PC-3 (cell line): ENCODE measurements at regions not wholly inside any gene's neighbourhood (a gene's known extent, or its start where the extent isn't known, plus 50 kb on each side); places are given as distances from the start of the nearest gene placed in this dataset.

ENCODE experiments used
- ATAC-seq: fragments of 200-7000 bp; cut with Tn5 transposase; 2 replicates; pipeline ENCODE4 v1.9.1; 2020; ENCODE audit warnings: mild to moderate bottlenecking, moderate library complexity
- BruUV-seq: library from RNA; stranded (reverse); fragments of 400-500 nt; replicated peaks from 2 replicates; lab custom pipeline; 2021; lab: Mats Ljungman, UMichigan
- CTCF ChIA-PET: fragments of 300-600 bp; sonication (Branson Sonifier 250); formaldehyde crosslinking; loops from one replicate; lab custom pipeline; 2022; ENCODE audit warnings: antibody characterized with exemption; lab: Charles Lee
- POLR2A ChIA-PET: fragments of 300-600 bp; sonication (Branson Sonifier 250); formaldehyde crosslinking; loops from one replicate; lab custom pipeline; 2022; ENCODE audit warnings: antibody characterized with exemption; ENCODE audit not compliant: unreplicated experiment; lab: Charles Lee
- DNase-seq: peaks from one replicate; pipeline ENCODE4 v3.0.0-alpha.2; 2015
- H2AFZ ChIP-seq: fragments of 300-600 bp; sonication (generic); 2 replicates; pipeline ENCODE4 v1.6.0; 2016; ENCODE audit warnings: antibody characterized with exemption, low read length
- H3F3A ChIP-seq: fragments of 300-600 bp; sonication (generic); one replicate; pipeline ENCODE4 v1.6.0; 2017; ENCODE audit warnings: antibody characterized with exemption, low read length, control low read depth, mild to moderate bottlenecking; ENCODE audit not compliant: unreplicated experiment
- H3K27ac ChIP-seq: fragments of 300-600 bp; sonication (generic); 2 replicates; pipeline ENCODE4 v1.5.1; 2016; ENCODE audit warnings: mild to moderate bottlenecking, low read length
- H3K27me3 ChIP-seq: fragments of 300-600 bp; sonication (generic); 2 replicates; pipeline ENCODE4 v1.6.1; 2016; ENCODE audit warnings: low read length, mixed read lengths
- H3K36me3 ChIP-seq: fragments of 300-600 bp; sonication (generic); 2 replicates; pipeline ENCODE4 v1.6.1; 2016; ENCODE audit warnings: low read depth, mixed run types, low read length, mixed read lengths
- H3K4me1 ChIP-seq: fragments of 300-600 bp; sonication (generic); 2 replicates; pipeline ENCODE4 v1.5.1; 2016; ENCODE audit warnings: low read length; ENCODE audit not compliant: insufficient read depth
- H3K4me2 ChIP-seq: fragments of 300-600 bp; sonication (generic); 2 replicates; pipeline ENCODE4 v1.6.0; 2016; ENCODE audit warnings: low read length
- H3K4me3 ChIP-seq: fragments of 300-600 bp; sonication (generic); 2 replicates; pipeline ENCODE4 v1.5.1; 2016; ENCODE audit warnings: mild to moderate bottlenecking, low read length, mixed read lengths
- H3K79me2 ChIP-seq: fragments of 300-600 bp; sonication (generic); 2 replicates; pipeline ENCODE4 v1.6.1; 2017; ENCODE audit warnings: low read length, mixed read lengths
- H3K9ac ChIP-seq: fragments of 300-600 bp; sonication (generic); 2 replicates; pipeline ENCODE4 v1.6.0; 2016; ENCODE audit warnings: mild to moderate bottlenecking, low read length
- H3K9me2 ChIP-seq: fragments of 300-600 bp; sonication (generic); replicated peaks from 2 replicates; pipeline ENCODE4 v1.6.1; 2016; ENCODE audit warnings: mixed run types, low read length, mixed read lengths
- H3K9me3 ChIP-seq: fragments of 300-600 bp; sonication (generic); 2 replicates; pipeline ENCODE4 v1.6.1; 2016; ENCODE audit warnings: low read length, mixed read lengths
- H4K20me1 ChIP-seq: fragments of 300-600 bp; sonication (generic); 2 replicates; pipeline ENCODE4 v1.6.1; 2016; ENCODE audit warnings: low read length, mixed read lengths
- CTCF ChIP-seq: fragments of 300-600 bp; sonication (generic); conservative IDR thresholded peaks from 2 replicates; pipeline ENCODE4 v1.5.1; 2017; ENCODE audit warnings: antibody characterized with exemption, low read depth, mild to moderate bottlenecking, low read length
- EZH2 ChIP-seq: fragments of 300-600 bp; sonication (generic); IDR thresholded peaks from one replicate; pipeline ENCODE4 v1.6.1; 2017; ENCODE audit warnings: antibody characterized with exemption, mild to moderate bottlenecking, low read length; ENCODE audit not compliant: unreplicated experiment
- EZH2phosphoT487 ChIP-seq: fragments of 300-600 bp; sonication (generic); IDR thresholded peaks from 2 replicates; pipeline ENCODE4 v1.6.1; 2018; ENCODE audit warnings: mild to moderate bottlenecking, antibody characterized with exemption, low read length, borderline replicate concordance
- intact Hi-C: fragments of 100-400 bp; cut with micrococcal nuclease; formaldehyde crosslinking; loops from 2 replicates; pipeline ENCODE4 v1.9.0; 2023

- Histone ChIP-seq H2AFZ (no peak overlapping the region), H3K27ac (no peak overlapping the region), H3K79me2 (no peaks in the 10 kb centered on the region), H3K9me2 (no peaks in the 10 kb centered on the region), H4K20me1 (no peaks in the 10 kb centered on the region), H3K9me3 (no peaks in the 10 kb centered on the region), H3K4me1 (no peaks in the 10 kb centered on the region), H3F3A (no peaks in the 10 kb centered on the region), H3K4me2 (no peak overlapping the region), H3K27me3 (peaks cover 9% of the 10 kb centered on the region; the same call in 1 of the 2 replicates), H3K4me3 (no peak overlapping the region), H3K9ac (no peak overlapping the region), H3K36me3 (no peaks in the 10 kb centered on the region)
- ATAC-seq (no peak), DNase-seq (no peak)
- POLR2A ChIA-PET, result no interaction called here
- no peak for TF ChIP-seq CTCF
- TF ChIP-seq EZH2phosphoT487, result no peak
- no peak for TF ChIP-seq EZH2
- no TSS peak for BruUV-seq
- intact Hi-C loops, result no loop called here
- CTCF ChIA-PET, result no interaction called here
These were observed 712.7 kb upstream of the KIRREL3 start for GRCh38 chr11:127713226-127713625.

GRCh38 chr11:127711748-127712147 lies 711.2 kb upstream of the KIRREL3 start:
- no TSS peak for BruUV-seq
- no peak overlapping the region for H3K27ac ChIP-seq
- no peaks in the 10 kb centered on the region for H3K79me2 ChIP-seq
- H4K20me1 ChIP-seq, result no peaks in the 10 kb centered on the region
- H3K27me3 ChIP-seq, result peaks cover 6% of the 10 kb centered on the region; the same call in 1 of the 2 replicates
- no peak overlapping the region for H2AFZ ChIP-seq
- TF ChIP-seq CTCF (no peak), EZH2 (no peak), EZH2phosphoT487 (no peak)
- POLR2A ChIA-PET, result no interaction called here
- intact Hi-C loops, result no loop called here
- no peak overlapping the region for H3K4me3 ChIP-seq
- H3K9ac ChIP-seq, result no peak overlapping the region
- no peak overlapping the region for H3K4me2 ChIP-seq
- no peaks in the 10 kb centered on the region for H3F3A ChIP-seq
- CTCF ChIA-PET, result no interaction called here
- no peaks in the 10 kb centered on the region for H3K36me3 ChIP-seq
- H3K9me3 ChIP-seq, result no peaks in the 10 kb centered on the region
- no peaks in the 10 kb centered on the region for H3K4me1 ChIP-seq
- ATAC-seq, result no peak
- no peaks in the 10 kb centered on the region for H3K9me2 ChIP-seq
- no peak for DNase-seq

GRCh38 chr11:127710831-127711230 lies 710.3 kb upstream of the KIRREL3 start:
- no peaks in the 10 kb centered on the region for H3K36me3 ChIP-seq
- no peaks in the 10 kb centered on the region for H4K20me1 ChIP-seq
- no peaks in the 10 kb centered on the region for H3K79me2 ChIP-seq
- CTCF ChIA-PET, result no interaction called here
- DNase-seq (no peak), ATAC-seq (no peak)
- H3K27me3 ChIP-seq, result 0 out of 2 replicates have a peak, but pooled peaks cover under 1% of the 10 kb centered on the region
- H3K4me1 ChIP-seq, result no peaks in the 10 kb centered on the region
- TF ChIP-seq EZH2 (no peak), CTCF (no peak), EZH2phosphoT487 (no peak)
- no peak overlapping the region for H3K27ac ChIP-seq
- intact Hi-C loops, result no loop called here
- H3K9me2 ChIP-seq, result no peaks in the 10 kb centered on the region
- H2AFZ ChIP-seq, result no peak overlapping the region
- POLR2A ChIA-PET, result no interaction called here
- no peaks in the 10 kb centered on the region for H3K9me3 ChIP-seq
- H3F3A ChIP-seq, result no peaks in the 10 kb centered on the region
- no peak overlapping the region for H3K9ac ChIP-seq
- BruUV-seq, result no TSS peak
- no peak overlapping the region for H3K4me3 ChIP-seq
- H3K4me2 ChIP-seq, result no peak overlapping the region
